IPS-15b (cell line): ENCODE measurements at regions not wholly inside any gene's neighbourhood (a gene's known extent, or its start where the extent isn't known, plus 50 kb on each side); places are given as distances from the start of the nearest gene placed in this dataset.
"Not testable (repeated sequence)": the region's sequence is repeated elsewhere in the genome, so short reads cannot be mapped to it uniquely, and the experiment has no call there.

ENCODE experiments used
- H3K27me3 ChIP-seq: one replicate; pipeline ENCODE4 v1.6.1; 2013; ENCODE audit warnings: low read length; ENCODE audit not compliant: control insufficient read depth, insufficient read depth
- H3K36me3 ChIP-seq: one replicate; pipeline ENCODE4 v1.6.1; 2013; ENCODE audit warnings: low read length; ENCODE audit not compliant: control insufficient read depth, insufficient read depth
- H3K4me1 ChIP-seq: one replicate; pipeline ENCODE4 v1.6.1; 2013; ENCODE audit warnings: mild to moderate bottlenecking, low read length; ENCODE audit not compliant: control insufficient read depth, insufficient read depth
- H3K4me3 ChIP-seq: one replicate; pipeline ENCODE4 v1.5.1; 2013; ENCODE audit warnings: low read depth, low read length
- H3K9ac ChIP-seq: one replicate; pipeline ENCODE4 v1.6.1; 2013; ENCODE audit warnings: low read depth, mild to moderate bottlenecking, low read length
- H3K9me3 ChIP-seq: one replicate; pipeline ENCODE4 v1.6.1; 2013; ENCODE audit warnings: mild to moderate bottlenecking, low read length; ENCODE audit not compliant: control insufficient read depth, insufficient read depth

GRCh38 chr2:64879745-64880144, 109.5 kb upstream of the SLC1A4 start:
- Histone ChIP-seq H3K27me3 (no peaks in the 10 kb centered on the region), H3K9ac (no peak overlapping the region), H3K4me3 (no peak overlapping the region), H3K4me1 (peaks cover 9% of the 10 kb centered on the region), H3K36me3 (no peaks in the 10 kb centered on the region), H3K9me3 (no peaks in the 10 kb centered on the region)

GRCh38 chr2:64880193-64880951, 108.8 kb upstream of the SLC1A4 start:
- Histone ChIP-seq H3K9ac (no peak overlapping the region), H3K9me3 (no peaks in the 10 kb centered on the region), H3K27me3 (no peaks in the 10 kb centered on the region), H3K36me3 (no peaks in the 10 kb centered on the region), H3K4me1 (peaks cover 9% of the 10 kb centered on the region), H3K4me3 (no peak overlapping the region)

GRCh38 chr2:64881037-64881492, 108.1 kb upstream of the SLC1A4 start:
- Histone ChIP-seq H3K36me3 (no peaks in the 10 kb centered on the region), H3K27me3 (no peaks in the 10 kb centered on the region), H3K4me3 (no peak overlapping the region), H3K9ac (no peak overlapping the region), H3K9me3 (no peaks in the 10 kb centered on the region), H3K4me1 (peaks cover 9% of the 10 kb centered on the region)

GRCh38 chr2:64887565-64887964, 101.6 kb upstream of the SLC1A4 start:
- Histone ChIP-seq H3K4me3 (no peak overlapping the region), H3K9me3 (peaks cover 7% of the 10 kb centered on the region), H3K36me3 (no peaks in the 10 kb centered on the region)

GRCh38 chr2:64888591-64889309, 100.4 kb upstream of the SLC1A4 start:
- no peaks in the 10 kb centered on the region for H3K4me1 ChIP-seq
- H3K4me3 ChIP-seq, result no peak overlapping the region
- H3K36me3 ChIP-seq, result no peaks in the 10 kb centered on the region
- H3K27me3 ChIP-seq, result no peaks in the 10 kb centered on the region
- H3K9ac ChIP-seq, result no peak overlapping the region
- peaks cover 7% of the 10 kb centered on the region for H3K9me3 ChIP-seq

More at GRCh38 chr2:64887565-64887964, 101.6 kb upstream of the SLC1A4 start:
- Histone ChIP-seq H3K4me1 (no peaks in the 10 kb centered on the region), H3K27me3 (no peaks in the 10 kb centered on the region), H3K9ac (no peak overlapping the region)

- Histone ChIP-seq H3K9me3 (peaks cover 7% of the 10 kb centered on the region), H3K4me3 (no peak overlapping the region), H3K36me3 (no peaks in the 10 kb centered on the region), H3K4me1 (no peaks in the 10 kb centered on the region), H3K9ac (no peak overlapping the region), H3K27me3 (no peaks in the 10 kb centered on the region)
Measured at GRCh38 chr2:64889803-64890202, 99.4 kb upstream of the SLC1A4 start.

- H3K9ac ChIP-seq, H3K27me3 ChIP-seq, H3K4me1 ChIP-seq, H3K36me3 ChIP-seq, H3K4me3 ChIP-seq, H3K9me3 ChIP-seq: not testable (repeated sequence)
Measured at GRCh38 chr2:64896572-64896971, 92.6 kb upstream of the SLC1A4 start.

- H3K4me1 ChIP-seq, result no peaks in the 10 kb centered on the region
- H3K4me3 ChIP-seq, result no peak overlapping the region
- H3K27me3 ChIP-seq, result no peaks in the 10 kb centered on the region
- H3K36me3 ChIP-seq, result no peaks in the 10 kb centered on the region
- no peaks in the 10 kb centered on the region for H3K9me3 ChIP-seq
- no peak overlapping the region for H3K9ac ChIP-seq
Measured at GRCh38 chr2:64899081-64899865, 89.9 kb upstream of the SLC1A4 start.

- not testable (repeated sequence) for H3K9me3 ChIP-seq, H3K4me3 ChIP-seq, H3K27me3 ChIP-seq, H3K4me1 ChIP-seq, H3K36me3 ChIP-seq, H3K9ac ChIP-seq
Measured at GRCh38 chr2:64899876-64900275, 89.3 kb upstream of the SLC1A4 start.

- Histone ChIP-seq H3K9ac (no peak overlapping the region), H3K4me3 (no peak overlapping the region), H3K36me3 (no peaks in the 10 kb centered on the region), H3K27me3 (no peaks in the 10 kb centered on the region), H3K9me3 (no peaks in the 10 kb centered on the region), H3K4me1 (no peaks in the 10 kb centered on the region)
Measured at GRCh38 chr2:64904413-64905329, 84.5 kb upstream of the SLC1A4 start.
